Daoy (cell line): ENCODE measurements at regions not wholly inside any gene's neighbourhood (a gene's known extent, or its start where the extent isn't known, plus 50 kb on each side); places are given as distances from the start of the nearest gene placed in this dataset.
A peak's percentile ranks its signal among the peaks of the same experiment; 100 is the strongest.
"Not testable (repeated sequence)": the region's sequence is repeated elsewhere in the genome, so short reads cannot be mapped to it uniquely, and the experiment has no call there.

Source experiments
- DNase-seq: peaks from one replicate; pipeline ENCODE4 v3.0.0-alpha.2; 2015; ENCODE audit warnings: low read depth

DNA sequence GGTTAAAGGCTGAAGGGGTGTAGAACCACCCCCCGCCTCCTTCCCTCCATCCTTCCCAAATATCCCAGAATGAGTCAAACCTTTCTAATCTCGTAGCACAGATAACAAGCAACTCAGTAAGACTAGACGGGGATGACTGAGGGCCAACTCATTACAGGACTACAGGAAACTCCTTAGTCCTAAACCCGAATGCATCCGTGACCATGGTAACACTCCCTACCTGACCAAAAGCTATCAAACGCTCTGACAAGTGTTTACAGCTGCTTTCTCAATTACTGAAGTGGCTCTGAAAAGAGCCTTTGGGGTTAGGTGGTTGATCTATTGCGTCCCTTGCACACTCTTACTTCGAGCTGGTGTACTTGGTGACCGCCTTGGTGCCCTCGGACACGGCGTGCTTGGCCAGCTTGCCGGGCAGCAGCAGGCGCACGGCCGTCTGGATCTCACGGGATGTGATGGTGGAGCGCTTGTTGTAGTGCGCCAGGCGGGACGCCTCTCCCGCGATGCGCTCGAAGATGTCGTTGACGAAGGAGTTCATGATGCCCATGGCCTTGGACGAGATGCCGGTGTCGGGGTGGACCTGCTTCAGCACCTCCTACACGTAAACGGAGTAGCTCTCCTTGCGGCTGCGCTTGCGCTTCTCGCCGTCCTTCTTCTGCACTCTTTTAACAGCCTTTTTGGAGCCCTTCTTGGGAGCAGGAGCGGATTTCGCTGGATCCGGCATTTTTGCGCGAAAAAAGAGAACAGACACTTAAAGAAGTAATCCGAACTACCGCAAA lies 67.4 kb downstream of the FAM72B start:
- DNase-seq: not testable (repeated sequence)

DNA sequence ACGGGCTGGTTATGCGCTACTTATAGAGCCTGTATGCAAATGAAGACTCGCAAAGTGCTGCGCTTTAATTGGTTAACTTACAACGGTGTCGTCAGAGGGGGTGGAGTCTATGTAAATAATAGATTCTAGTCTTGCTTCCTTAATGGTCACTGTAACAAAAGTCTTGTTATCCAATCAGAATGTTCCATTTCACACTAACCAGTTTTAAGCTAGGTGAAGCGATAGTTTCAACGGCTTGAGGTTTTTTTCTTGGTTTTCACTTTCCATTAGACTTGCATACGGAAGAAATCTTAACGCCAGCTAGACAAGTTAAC lies 66.9 kb downstream of the FAM72B start:
- DNase-seq: not testable (repeated sequence)

DNA sequence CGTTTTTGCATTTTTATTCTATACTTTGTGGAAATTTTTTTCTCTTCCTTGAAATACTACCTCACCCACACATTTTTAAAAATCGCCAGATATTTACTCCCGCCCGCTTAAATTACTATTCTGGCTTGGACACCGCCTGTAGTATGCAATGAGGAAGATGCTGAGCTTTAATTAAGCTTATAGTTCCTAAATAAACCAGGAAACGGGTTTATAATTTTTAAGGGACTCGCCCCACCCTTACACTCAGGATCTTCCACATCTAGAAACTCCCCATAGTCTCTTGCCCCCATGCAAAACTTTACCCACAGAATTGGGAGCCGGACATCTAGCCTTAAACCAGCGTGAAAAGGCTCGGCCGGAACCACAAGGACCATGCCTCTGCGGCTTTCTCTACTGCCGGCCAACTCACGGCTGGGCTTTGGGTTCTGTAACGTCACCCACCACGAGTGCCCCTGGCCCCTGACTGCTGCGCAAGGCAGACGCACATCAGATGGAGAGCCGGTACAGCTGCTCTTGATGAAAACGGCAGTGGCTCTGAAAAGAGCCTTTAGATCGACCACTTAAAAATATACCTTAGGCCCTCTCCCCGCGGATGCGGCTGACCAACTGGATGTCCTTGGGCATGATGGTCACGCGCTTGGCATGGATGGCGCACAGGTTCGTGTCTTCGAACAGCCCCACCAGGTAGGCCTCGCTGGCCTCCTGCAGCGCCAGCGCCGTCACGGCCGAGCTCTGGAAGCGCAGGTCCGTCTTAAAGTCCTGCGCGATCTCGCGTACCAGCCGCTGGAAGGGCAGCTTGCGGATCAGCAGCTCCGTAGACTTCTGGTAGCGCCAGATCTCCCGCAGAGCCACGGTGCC lies 66.3 kb downstream of the FAM72B start:
- DNase-seq: peak; percentile 40
